Neural crest cell (in vitro differentiated cells): ENCODE measurements at regions not wholly inside any gene's neighbourhood (a gene's known extent, or its start where the extent isn't known, plus 50 kb on each side); places are given as distances from the start of the nearest gene placed in this dataset.

ENCODE experiments used
- DNase-seq: peaks from one replicate; pipeline ENCODE4 v3.0.0; 2021; ENCODE audit warnings: low read depth, mixed read lengths, low spot score
- H3K27ac Mint-ChIP-seq: one replicate; pipeline ENCODE4 v1.8.0; 2021; ENCODE audit warnings: mild to moderate bottlenecking, mixed read lengths; ENCODE audit not compliant: unreplicated experiment
- H3K27me3 Mint-ChIP-seq: 2 replicates; pipeline ENCODE4 v1.8.0; 2021; ENCODE audit warnings: low read depth, mild to moderate bottlenecking, mixed read lengths
- H3K36me3 Mint-ChIP-seq: 2 replicates; pipeline ENCODE4 v1.8.0; 2021; ENCODE audit warnings: low read depth, mild to moderate bottlenecking, mixed read lengths
- H3K4me1 Mint-ChIP-seq: 2 replicates; pipeline ENCODE4 v1.8.0; 2021; ENCODE audit warnings: mixed read lengths
- H3K4me3 Mint-ChIP-seq: one replicate; pipeline ENCODE4 v1.8.0; 2021; ENCODE audit warnings: mild to moderate bottlenecking, mixed read lengths
- H3K9me3 Mint-ChIP-seq: 2 replicates; pipeline ENCODE4 v1.8.0; 2021; ENCODE audit warnings: mixed read lengths
- TF ChIP-seq, protein P1 (sequence below): fragments of 200-600 bp; sonication (generic); conservative IDR thresholded peaks from 2 replicates; pipeline ENCODE4 v1.5.0; 2021; ENCODE audit warnings: antibody characterized with exemption, mild to moderate bottlenecking

DNA sequence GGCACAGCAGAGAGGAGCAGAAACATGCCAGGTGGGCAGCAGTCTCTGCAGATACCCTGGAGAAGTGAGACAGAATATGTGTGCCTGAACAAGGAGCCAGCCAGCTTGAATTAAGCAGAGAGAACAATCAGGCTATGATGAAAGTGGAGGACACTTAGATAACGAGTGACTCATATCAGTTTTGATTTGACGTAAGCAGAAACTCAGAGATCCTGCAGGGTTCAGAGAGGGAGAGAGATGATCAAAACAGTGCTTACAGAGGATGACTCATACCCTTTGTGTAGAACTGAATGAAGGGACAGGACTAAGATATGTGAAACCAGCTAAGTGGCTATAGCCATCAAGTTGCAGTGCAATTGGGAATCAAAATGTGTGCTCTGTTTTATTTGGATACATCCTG lies 300.7 kb downstream of the TENT5A start:
- no peaks in the 10 kb centered on the region for H3K36me3 Mint-ChIP-seq
- H3K27ac Mint-ChIP-seq = no peak overlapping the region
- H3K4me3 Mint-ChIP-seq = no peak overlapping the region
- no peaks in the 10 kb centered on the region for H3K4me1 Mint-ChIP-seq
- TF ChIP-seq, protein P1, sequence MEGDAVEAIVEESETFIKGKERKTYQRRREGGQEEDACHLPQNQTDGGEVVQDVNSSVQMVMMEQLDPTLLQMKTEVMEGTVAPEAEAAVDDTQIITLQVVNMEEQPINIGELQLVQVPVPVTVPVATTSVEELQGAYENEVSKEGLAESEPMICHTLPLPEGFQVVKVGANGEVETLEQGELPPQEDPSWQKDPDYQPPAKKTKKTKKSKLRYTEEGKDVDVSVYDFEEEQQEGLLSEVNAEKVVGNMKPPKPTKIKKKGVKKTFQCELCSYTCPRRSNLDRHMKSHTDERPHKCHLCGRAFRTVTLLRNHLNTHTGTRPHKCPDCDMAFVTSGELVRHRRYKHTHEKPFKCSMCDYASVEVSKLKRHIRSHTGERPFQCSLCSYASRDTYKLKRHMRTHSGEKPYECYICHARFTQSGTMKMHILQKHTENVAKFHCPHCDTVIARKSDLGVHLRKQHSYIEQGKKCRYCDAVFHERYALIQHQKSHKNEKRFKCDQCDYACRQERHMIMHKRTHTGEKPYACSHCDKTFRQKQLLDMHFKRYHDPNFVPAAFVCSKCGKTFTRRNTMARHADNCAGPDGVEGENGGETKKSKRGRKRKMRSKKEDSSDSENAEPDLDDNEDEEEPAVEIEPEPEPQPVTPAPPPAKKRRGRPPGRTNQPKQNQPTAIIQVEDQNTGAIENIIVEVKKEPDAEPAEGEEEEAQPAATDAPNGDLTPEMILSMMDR = no peak
- no peak for DNase-seq
- H3K9me3 Mint-ChIP-seq = no peaks in the 10 kb centered on the region
- no peaks in the 10 kb centered on the region for H3K27me3 Mint-ChIP-seq

DNA sequence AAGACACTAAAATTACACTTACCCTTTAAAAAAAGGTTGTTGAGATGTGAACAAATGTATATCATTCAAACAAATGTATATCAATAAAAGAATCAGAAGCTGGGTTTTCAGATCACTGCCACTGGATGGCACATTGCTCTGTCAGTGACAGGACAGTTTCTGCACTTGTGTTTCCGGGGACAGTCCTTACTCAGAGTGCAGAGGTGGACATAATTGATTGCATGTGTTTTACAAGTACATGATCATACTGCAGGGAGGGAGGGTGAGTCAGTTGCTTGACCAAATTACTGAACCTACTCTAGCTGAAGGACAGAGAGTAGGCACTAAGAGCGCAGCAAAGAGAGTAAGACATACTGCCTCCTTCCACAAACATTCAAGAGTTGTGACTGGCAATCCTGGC lies 302.3 kb downstream of the TENT5A start:
- Mint-ChIP-seq H3K4me1 (no peaks in the 10 kb centered on the region), H3K9me3 (no peaks in the 10 kb centered on the region), H3K27ac (no peak overlapping the region), H3K27me3 (no peaks in the 10 kb centered on the region), H3K36me3 (no peaks in the 10 kb centered on the region), H3K4me3 (no peak overlapping the region)
- TF ChIP-seq, protein P1 = no peak
- DNase-seq = no peak

DNA sequence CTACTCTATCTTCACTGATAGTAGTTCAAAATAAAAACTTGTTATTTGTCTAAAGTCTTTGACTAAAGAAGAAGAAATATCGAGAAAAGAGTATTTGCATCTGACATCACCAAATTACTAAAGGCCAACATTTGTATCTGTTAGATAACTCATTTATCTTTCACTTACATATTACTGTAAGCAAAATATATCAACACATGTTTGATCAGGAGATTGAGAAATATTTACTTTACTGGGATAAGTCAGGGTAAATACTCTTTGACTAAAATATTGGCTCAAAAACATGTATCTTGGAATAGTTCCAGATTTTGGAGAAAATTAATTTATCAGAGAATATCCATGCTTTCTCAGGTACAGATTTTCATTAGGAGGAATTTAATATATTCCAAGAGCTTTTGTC lies 306.0 kb downstream of the TENT5A start:
- Mint-ChIP-seq H3K36me3 (no peaks in the 10 kb centered on the region), H3K4me3 (no peak overlapping the region), H3K27me3 (no peaks in the 10 kb centered on the region), H3K9me3 (no peaks in the 10 kb centered on the region), H3K27ac (no peak overlapping the region), H3K4me1 (no peaks in the 10 kb centered on the region)
- TF ChIP-seq, protein P1 = no peak
- DNase-seq = no peak

DNA sequence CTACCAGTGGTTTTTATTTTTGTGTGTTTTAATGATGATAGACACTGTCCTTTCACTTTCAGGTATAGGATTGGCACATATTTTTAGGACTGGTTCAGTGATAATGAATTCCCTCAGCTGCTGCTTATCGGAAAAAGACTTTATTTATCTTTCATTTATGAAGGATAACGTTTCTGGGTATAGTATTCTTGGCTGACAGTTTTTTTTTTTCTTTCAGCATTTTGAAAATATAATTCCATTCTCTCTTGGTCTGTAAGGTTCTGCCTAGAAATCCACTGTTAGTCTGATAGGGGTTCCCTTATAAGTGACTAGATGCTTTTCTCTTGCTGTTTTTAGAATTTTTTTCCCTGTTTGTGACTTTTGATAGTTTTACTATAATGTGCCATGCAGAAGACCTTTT lies 313.1 kb downstream of the TENT5A start:
- Mint-ChIP-seq H3K4me3 (no peak overlapping the region), H3K9me3 (peaks cover 20% of the 10 kb centered on the region), H3K27ac (no peak overlapping the region), H3K36me3 (peaks cover 2% of the 10 kb centered on the region), H3K4me1 (no peaks in the 10 kb centered on the region), H3K27me3 (no peaks in the 10 kb centered on the region)
- TF ChIP-seq, protein P1 = no peak
- DNase-seq = no peak

DNA sequence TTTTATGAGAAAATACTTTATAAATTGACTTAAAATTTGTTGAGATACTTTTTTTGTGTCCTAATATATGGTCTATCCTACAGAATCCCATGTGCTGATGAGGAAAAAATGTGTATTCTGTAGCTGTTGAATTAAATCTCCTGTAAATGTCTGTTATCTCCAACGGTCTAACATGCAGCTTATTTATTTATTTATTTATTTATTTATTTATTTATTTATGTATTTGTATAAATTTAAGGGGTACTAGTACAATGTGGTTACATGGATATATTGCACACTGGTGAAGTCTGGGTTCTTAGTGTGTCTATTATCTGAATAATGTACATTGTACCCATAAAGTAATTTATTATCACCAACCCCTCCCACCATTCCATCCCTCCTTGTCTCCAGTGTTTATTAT lies 315.5 kb downstream of the TENT5A start:
- Mint-ChIP-seq H3K27ac (no peak overlapping the region), H3K9me3 (peaks cover 20% of the 10 kb centered on the region), H3K4me3 (no peak overlapping the region), H3K27me3 (no peaks in the 10 kb centered on the region), H3K36me3 (peaks cover 2% of the 10 kb centered on the region), H3K4me1 (no peaks in the 10 kb centered on the region)
- DNase-seq = no peak
- TF ChIP-seq, protein P1 = no peak

DNA sequence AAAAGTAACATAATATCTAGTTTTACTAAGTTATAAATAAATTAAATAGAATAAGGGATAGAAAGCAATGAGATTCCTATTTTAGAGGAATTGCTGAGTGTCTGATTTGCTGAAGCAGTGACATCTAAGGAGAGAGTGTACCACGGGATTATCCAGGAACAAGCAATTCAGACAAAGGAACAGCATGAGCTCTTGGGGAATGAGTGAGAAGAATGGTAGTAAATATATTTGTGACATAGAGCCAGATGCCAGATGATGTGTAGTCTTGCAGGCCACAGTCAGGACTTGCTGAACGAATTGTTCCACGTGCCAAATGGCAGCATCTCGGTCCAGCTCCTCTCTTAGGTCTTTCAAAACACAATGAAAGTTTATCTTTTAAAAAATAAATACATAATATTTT lies 339.2 kb downstream of the TENT5A start:
- H3K27me3 Mint-ChIP-seq = no peaks in the 10 kb centered on the region
- no peak overlapping the region for H3K27ac Mint-ChIP-seq
- H3K4me3 Mint-ChIP-seq = no peak overlapping the region
- H3K4me1 Mint-ChIP-seq = no peaks in the 10 kb centered on the region
- DNase-seq = no peak
- H3K36me3 Mint-ChIP-seq = no peaks in the 10 kb centered on the region
- TF ChIP-seq, protein P1 = no peak
- no peaks in the 10 kb centered on the region for H3K9me3 Mint-ChIP-seq
